ENCODE measurements at regions not wholly inside any gene's neighbourhood (a gene's known extent, or its start where the extent isn't known, plus 50 kb on each side); places are given as distances from the start of the nearest gene placed in this dataset.

GRCh38 chr3:34200576-34200975, 402.1 kb downstream of the PDCD6IP start:
- no peak for DNase-seq

GRCh38 chr3:34202975-34203374, 404.5 kb downstream of the PDCD6IP start:
- no peak for DNase-seq

GRCh38 chr3:34203386-34203785, 405.0 kb downstream of the PDCD6IP start:
- no peak for DNase-seq

GRCh38 chr3:34207002-34207401, 408.6 kb downstream of the PDCD6IP start:
- DNase-seq, result peak; percentile 97

GRCh38 chr3:34207806-34208205, 409.4 kb downstream of the PDCD6IP start:
- peak; percentile 67 for DNase-seq

GRCh38 chr3:34212175-34212574, 413.7 kb downstream of the PDCD6IP start:
- peak; percentile 51 for DNase-seq

GRCh38 chr3:34212656-34213055, 414.2 kb downstream of the PDCD6IP start:
- DNase-seq, result peak; percentile 17

- DNase-seq, result no peak
Observed at GRCh38 chr3:34213478-34213877, 415.0 kb downstream of the PDCD6IP start.

GRCh38 chr3:34216711-34217335, 418.4 kb downstream of the PDCD6IP start:
- no peak for DNase-seq

- no peak for DNase-seq
Observed at GRCh38 chr3:34218706-34219385, 420.4 kb downstream of the PDCD6IP start.

GRCh38 chr3:34219556-34219955, 421.1 kb downstream of the PDCD6IP start:
- no peak for DNase-seq

- DNase-seq, result no peak
Observed at GRCh38 chr3:34225821-34226366, 427.5 kb downstream of the PDCD6IP start.

- no peak for DNase-seq
Observed at GRCh38 chr3:34229876-34230275, 431.4 kb downstream of the PDCD6IP start.

- DNase-seq, result no peak
Observed at GRCh38 chr3:34235096-34235495, 436.7 kb downstream of the PDCD6IP start.

- no peak for DNase-seq
Observed at GRCh38 chr3:34237946-34238345, 439.5 kb downstream of the PDCD6IP start.

GRCh38 chr3:34238407-34238806, 440.0 kb downstream of the PDCD6IP start:
- DNase-seq, result no peak

- no peak for DNase-seq
Observed at GRCh38 chr3:34239287-34239686, 440.9 kb downstream of the PDCD6IP start.

- DNase-seq, result no peak
Observed at GRCh38 chr3:34239875-34240274, 441.4 kb downstream of the PDCD6IP start.

GRCh38 chr3:34247401-34247800, 449.0 kb downstream of the PDCD6IP start:
- no peak for DNase-seq

- DNase-seq, result no peak
Observed at GRCh38 chr3:34248352-34248751, 449.9 kb downstream of the PDCD6IP start.

- DNase-seq, result no peak
Observed at GRCh38 chr3:34254285-34254684, 455.9 kb downstream of the PDCD6IP start.

GRCh38 chr3:34256021-34256420, 457.6 kb downstream of the PDCD6IP start:
- DNase-seq, result no peak

- DNase-seq, result no peak
Observed at GRCh38 chr3:34256791-34257190, 458.4 kb downstream of the PDCD6IP start.

GRCh38 chr3:34258271-34258998, 460.0 kb downstream of the PDCD6IP start:
- no peak for DNase-seq

All from kidney glomerular epithelial cell (primary cell).